PFSK-1 (cell line): ENCODE measurements at regions not wholly inside any gene's neighbourhood (a gene's known extent, or its start where the extent isn't known, plus 50 kb on each side); places are given as distances from the start of the nearest gene placed in this dataset.

ENCODE experiments used
- POLR2AphosphoS5 ChIP-seq: IDR thresholded peaks from 2 replicates; pipeline ENCODE4 v1.6.1; 2012; ENCODE audit warnings: low read depth, mild to moderate bottlenecking, control low read depth, low read length, moderate library complexity
- SIN3A ChIP-seq: IDR thresholded peaks from 2 replicates; pipeline ENCODE4 v1.6.1; 2012; ENCODE audit warnings: mild to moderate bottlenecking, low read length, moderate library complexity, borderline replicate concordance; ENCODE audit not compliant: insufficient read depth
- TAF1 ChIP-seq: IDR thresholded peaks from 2 replicates; pipeline ENCODE4 v1.6.1; 2012; ENCODE audit warnings: low read length, control low read depth, borderline replicate concordance; ENCODE audit not compliant: insufficient read depth

DNA sequence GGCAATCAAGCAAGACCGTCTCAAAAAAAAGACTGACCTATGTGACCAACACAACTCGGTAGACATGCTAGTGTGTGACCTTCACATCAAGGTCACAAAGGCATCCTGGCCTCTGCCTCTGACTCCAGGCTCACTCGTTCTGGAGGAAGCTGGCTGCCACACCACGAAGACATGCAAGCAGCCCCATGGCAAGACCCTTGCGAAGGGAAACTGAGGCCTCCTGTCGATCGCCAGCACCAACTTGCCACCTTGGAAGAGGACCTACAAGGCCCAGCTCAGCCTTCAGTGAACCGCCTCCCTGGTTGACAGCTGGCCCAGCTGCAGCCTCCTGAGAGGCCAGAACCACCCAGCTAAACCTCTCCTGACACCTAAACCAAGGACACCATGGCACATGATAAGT is 79.3 kb upstream of the ASAP2 start:
- TF ChIP-seq POLR2AphosphoS5: no peak
- TF ChIP-seq TAF1: no peak
- TF ChIP-seq SIN3A: no peak
